Erythroblast (primary cell): ENCODE measurements at regions not wholly inside any gene's neighbourhood (a gene's known extent, or its start where the extent isn't known, plus 50 kb on each side); places are given as distances from the start of the nearest gene placed in this dataset.

Experiments
- GATA1 ChIP-seq: IDR thresholded peaks from 2 replicates; pipeline ENCODE4 v1.6.1; 2011; ENCODE audit warnings: low read depth, mild to moderate bottlenecking, control low read depth, low read length, moderate library complexity
- POLR2A ChIP-seq: IDR thresholded peaks from 2 replicates; pipeline ENCODE4 v1.6.1; 2011; ENCODE audit warnings: mild to moderate bottlenecking, low read length

DNA sequence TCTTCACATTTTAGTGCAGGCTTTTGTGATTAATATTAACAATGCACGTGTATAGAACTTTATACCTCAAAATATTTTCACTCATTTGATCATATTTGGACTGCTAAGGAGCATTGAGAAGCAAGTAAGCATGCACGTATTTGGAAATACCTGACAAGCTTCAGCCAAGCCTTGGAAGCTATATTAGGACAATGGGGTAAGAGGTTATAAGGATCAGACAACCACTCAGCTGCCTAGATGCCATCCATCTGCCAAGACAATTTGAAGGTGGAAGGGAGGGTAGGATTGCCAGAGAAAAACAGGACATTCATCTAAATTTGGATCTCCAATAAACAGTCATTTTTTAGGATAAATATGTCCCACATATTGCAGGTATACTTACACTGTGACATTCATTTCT is 394.9 kb upstream of the CFAP20DC start:
- no peak for TF ChIP-seq POLR2A
- TF ChIP-seq GATA1: no peak
